ENCODE measurements at regions not wholly inside any gene's neighbourhood (a gene's known extent, or its start where the extent isn't known, plus 50 kb on each side); places are given as distances from the start of the nearest gene placed in this dataset.

- Histone ChIP-seq H3K9me3 (replicated peaks) (peaks cover 19% of the 10 kb centered on the region), H3K4me3 (no peak overlapping the region), H3K27me3 (ENCODE audit: low read depth) (no peaks in the 10 kb centered on the region), H3K27ac (replicated peaks) (no peak overlapping the region), H3K4me1 (no peaks in the 10 kb centered on the region), H3K36me3 (no peaks in the 10 kb centered on the region)
- TF ChIP-seq CTCF (IDR thresholded peaks at IDR 0.05; ENCODE audit: borderline replicate concordance): no peak
- intact Hi-C loops (cut with micrococcal nuclease): no loop called here
- no peak for DNase-seq
Observed at GRCh38 chr3:72188536-72188935, 403.6 kb upstream of the PROK2 start.

GRCh38 chr3:72187131-72187530, 402.2 kb upstream of the PROK2 start:
- no peak for DNase-seq
- no peaks in the 10 kb centered on the region for H3K4me1 ChIP-seq
- H3K9me3 ChIP-seq (replicated peaks): peaks cover 11% of the 10 kb centered on the region
- H3K27ac ChIP-seq (replicated peaks): no peak overlapping the region
- intact Hi-C loops (cut with micrococcal nuclease): no loop called here
- H3K36me3 ChIP-seq: no peaks in the 10 kb centered on the region
- TF ChIP-seq CTCF (IDR thresholded peaks at IDR 0.05; ENCODE audit: borderline replicate concordance): no peak
- no peak overlapping the region for H3K4me3 ChIP-seq
- no peaks in the 10 kb centered on the region for H3K27me3 ChIP-seq (ENCODE audit: low read depth)

DNA sequence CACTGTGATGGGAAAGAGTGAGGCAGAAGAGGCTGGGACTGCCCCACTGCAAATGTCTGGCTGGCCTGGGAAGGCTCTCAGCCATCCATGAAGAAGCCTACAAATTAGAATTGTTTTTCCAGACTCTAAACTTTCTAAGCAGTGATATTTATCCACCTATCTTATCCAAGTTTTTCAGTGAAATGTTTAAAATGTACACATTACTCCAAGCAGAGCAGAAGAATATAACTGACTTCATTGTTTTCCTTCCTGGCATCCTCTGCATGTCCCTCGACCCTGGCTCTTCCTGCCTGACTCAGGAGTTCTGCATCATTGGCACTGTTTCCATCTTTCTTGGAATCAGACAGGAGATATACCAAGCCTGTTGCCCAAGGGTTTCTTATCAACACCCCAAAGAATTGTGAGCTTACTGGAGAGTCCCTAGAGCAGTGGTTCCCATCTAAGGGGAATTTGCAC, 401.5 kb upstream of the PROK2 start:
- no peaks in the 10 kb centered on the region for H3K36me3 ChIP-seq
- intact Hi-C loops (cut with micrococcal nuclease): no loop called here

DNA sequence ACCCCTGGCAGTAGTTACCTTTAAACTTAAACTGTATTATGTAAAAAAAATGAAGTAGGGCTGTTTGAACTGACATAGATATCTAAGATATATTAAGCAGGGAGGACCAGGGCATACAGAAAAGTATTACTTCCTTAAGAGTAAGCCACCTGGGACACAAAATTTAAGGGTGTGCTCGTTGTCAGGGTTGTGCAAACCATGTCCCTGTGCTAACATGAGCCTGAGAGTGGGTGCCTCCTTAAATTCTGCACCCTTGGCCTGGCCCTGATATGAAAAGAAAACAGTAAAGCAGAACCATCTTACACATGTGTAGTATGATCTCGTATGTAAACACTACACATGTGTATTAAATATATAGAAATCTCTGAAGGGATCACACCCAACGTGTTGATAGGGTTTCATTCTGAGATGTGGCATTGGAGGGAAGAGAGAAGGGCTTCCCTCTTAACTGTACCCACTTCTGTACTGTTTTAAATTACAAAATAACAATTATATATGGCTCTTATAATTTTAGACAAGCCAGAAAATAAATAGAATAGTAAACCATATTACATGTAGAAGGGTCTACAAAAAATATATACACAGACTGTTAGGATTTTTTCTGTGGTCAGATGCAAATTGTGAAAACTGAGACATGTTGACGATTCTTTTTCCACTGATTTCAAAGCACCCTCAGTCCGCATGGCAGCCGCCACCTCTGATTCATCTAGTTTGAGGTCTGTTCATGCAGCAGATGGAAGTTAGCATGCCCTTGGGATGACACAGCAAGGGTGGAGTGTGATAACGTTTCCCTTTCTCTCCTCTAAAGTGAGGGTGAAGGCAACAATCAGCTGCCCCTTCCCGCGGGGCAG, 400.8 kb upstream of the PROK2 start:
- intact Hi-C loops (cut with micrococcal nuclease): no loop called here
- Histone ChIP-seq H3K4me3 (no peak overlapping the region), H3K27ac (replicated peaks) (no peak overlapping the region), H3K9me3 (replicated peaks) (peaks cover 5% of the 10 kb centered on the region), H3K36me3 (no peaks in the 10 kb centered on the region), H3K27me3 (ENCODE audit: low read depth) (no peaks in the 10 kb centered on the region), H3K4me1 (no peaks in the 10 kb centered on the region)
- no peak for DNase-seq
- no peak for TF ChIP-seq CTCF (IDR thresholded peaks at IDR 0.05; ENCODE audit: borderline replicate concordance)

More for the DNA sequence above, 401.5 kb upstream of the PROK2 start:
- no peak overlapping the region for H3K4me3 ChIP-seq
- no peak overlapping the region for H3K27ac ChIP-seq (replicated peaks)
- no peaks in the 10 kb centered on the region for H3K4me1 ChIP-seq
- peaks cover 6% of the 10 kb centered on the region for H3K9me3 ChIP-seq (replicated peaks)
- no peaks in the 10 kb centered on the region for H3K27me3 ChIP-seq (ENCODE audit: low read depth)
- TF ChIP-seq CTCF (IDR thresholded peaks at IDR 0.05; ENCODE audit: borderline replicate concordance): no peak
- no peak for DNase-seq

- Histone ChIP-seq H3K4me1 (no peaks in the 10 kb centered on the region), H3K27me3 (ENCODE audit: low read depth) (peaks cover 11% of the 10 kb centered on the region), H3K9me3 (replicated peaks) (peaks cover 5% of the 10 kb centered on the region), H3K27ac (replicated peaks) (no peak overlapping the region), H3K36me3 (no peaks in the 10 kb centered on the region), H3K4me3 (no peak overlapping the region)
- TF ChIP-seq CTCF (IDR thresholded peaks at IDR 0.05; ENCODE audit: borderline replicate concordance): no peak
- intact Hi-C loops (cut with micrococcal nuclease): no loop called here
- DNase-seq: no peak
Observed at GRCh38 chr3:72183489-72183888, 398.5 kb upstream of the PROK2 start.
